ENCODE measurements at regions not wholly inside any gene's neighbourhood (a gene's known extent, or its start where the extent isn't known, plus 50 kb on each side); places are given as distances from the start of the nearest gene placed in this dataset.
"Not testable (repeated sequence)": the region's sequence is repeated elsewhere in the genome, so short reads cannot be mapped to it uniquely, and the experiment has no call there.

GRCh38 chr3:137335478-137335877 lies 377.7 kb downstream of the IL20RB start:
- no peaks in the 10 kb centered on the region for H3K36me3 ChIP-seq
- H3K9me3 ChIP-seq: no peaks in the 10 kb centered on the region
- no peaks in the 10 kb centered on the region for H3K4me1 ChIP-seq
- no peak overlapping the region for H3K27ac ChIP-seq
- no peaks in the 10 kb centered on the region for H3K27me3 ChIP-seq
- H3K4me3 ChIP-seq: no peak overlapping the region
- 18 to 27% methylated on average over 6 to 7 of the region's 7 CpGs for WGBS, 2 donors (ENCODE audit: low coverage in 1 of 2)
- TF ChIP-seq EP300 (IDR thresholded peaks at IDR 0.05) (no peak), POLR2A (IDR thresholded peaks at IDR 0.05) (no peak)
- no peak for ATAC-seq

- WGBS, 2 donors (ENCODE audit: low coverage in 1 of 2): 17 to 100% methylated on average over 1 of the region's 5 CpGs
- not testable (repeated sequence) for H3K36me3 ChIP-seq, H3K9me3 ChIP-seq, H3K27ac ChIP-seq, ATAC-seq, H3K27me3 ChIP-seq, H3K4me3 ChIP-seq, H3K4me1 ChIP-seq
Observed at GRCh38 chr3:137338400-137338799, 380.6 kb downstream of the IL20RB start.

GRCh38 chr3:137343283-137343682 lies 385.5 kb downstream of the IL20RB start:
- H3K9me3 ChIP-seq: no peaks in the 10 kb centered on the region
- ATAC-seq: no peak
- H3K36me3 ChIP-seq: no peaks in the 10 kb centered on the region
- no peaks in the 10 kb centered on the region for H3K4me1 ChIP-seq
- H3K4me3 ChIP-seq: no peak overlapping the region
- TF ChIP-seq EP300 (IDR thresholded peaks at IDR 0.05) (no peak), POLR2AphosphoS5 (IDR thresholded peaks at IDR 0.05) (no peak), CTCF (IDR thresholded peaks at IDR 0.05) (no peak), POLR2A (IDR thresholded peaks at IDR 0.05) (no peak)
- H3K27me3 ChIP-seq: no peaks in the 10 kb centered on the region
- no peak overlapping the region for H3K27ac ChIP-seq
- WGBS, 2 donors (ENCODE audit: low coverage in 1 of 2): 13 to 35% methylated on average over 4 of the region's 4 CpGs

- H3K4me3 ChIP-seq: no peak overlapping the region
- no peaks in the 10 kb centered on the region for H3K27me3 ChIP-seq
- H3K27ac ChIP-seq: no peak overlapping the region
- no peaks in the 10 kb centered on the region for H3K4me1 ChIP-seq
- H3K36me3 ChIP-seq: no peaks in the 10 kb centered on the region
- no peak for ATAC-seq
- TF ChIP-seq CTCF (IDR thresholded peaks at IDR 0.05) (no peak), POLR2A (IDR thresholded peaks at IDR 0.05) (no peak), POLR2AphosphoS5 (IDR thresholded peaks at IDR 0.05) (no peak), EP300 (IDR thresholded peaks at IDR 0.05) (no peak)
- no peaks in the 10 kb centered on the region for H3K9me3 ChIP-seq
- WGBS, 2 donors (ENCODE audit: low coverage in 1 of 2): 60% methylated on average over 1 of the region's 2 CpGs; no CpG with 5 or more reads in 1 of the 2 donors
Observed at GRCh38 chr3:137347132-137347531, 389.3 kb downstream of the IL20RB start.

GRCh38 chr3:137347817-137348368 lies 390.1 kb downstream of the IL20RB start:
- TF ChIP-seq POLR2A (IDR thresholded peaks at IDR 0.05): no peak
- TF ChIP-seq EP300 (IDR thresholded peaks at IDR 0.05): no peak
- TF ChIP-seq POLR2AphosphoS5 (IDR thresholded peaks at IDR 0.05): no peak
- no peak for TF ChIP-seq CTCF (IDR thresholded peaks at IDR 0.05)
- Histone ChIP-seq H3K27ac (no peak overlapping the region), H3K36me3 (no peaks in the 10 kb centered on the region), H3K9me3 (no peaks in the 10 kb centered on the region), H3K27me3 (no peaks in the 10 kb centered on the region), H3K4me1 (no peaks in the 10 kb centered on the region), H3K4me3 (no peak overlapping the region)
- no peak for ATAC-seq
- WGBS, 2 donors (ENCODE audit: low coverage in 1 of 2): 8 to 21% methylated on average over 1 of the region's 1 CpG

- Histone ChIP-seq H3K27me3 (no peaks in the 10 kb centered on the region), H3K36me3 (no peaks in the 10 kb centered on the region), H3K4me1 (no peaks in the 10 kb centered on the region), H3K4me3 (no peak overlapping the region), H3K27ac (no peak overlapping the region), H3K9me3 (no peaks in the 10 kb centered on the region)
- ATAC-seq: no peak
- 40 to 57% methylated on average over 1 to 3 of the region's 7 CpGs for WGBS, 2 donors (ENCODE audit: low coverage in 1 of 2)
- TF ChIP-seq CTCF (IDR thresholded peaks at IDR 0.05) (no peak), POLR2A (IDR thresholded peaks at IDR 0.05) (no peak), POLR2AphosphoS5 (IDR thresholded peaks at IDR 0.05) (no peak), EP300 (IDR thresholded peaks at IDR 0.05) (no peak)
Observed at GRCh38 chr3:137348936-137349335, 391.2 kb downstream of the IL20RB start.

Measured in gastroesophageal sphincter (tissue), 4 donors.